Fibroblast of pulmonary artery (primary cell): ENCODE measurements at regions not wholly inside any gene's neighbourhood (a gene's known extent, or its start where the extent isn't known, plus 50 kb on each side); places are given as distances from the start of the nearest gene placed in this dataset.

Experiments used
- DNase-seq: peaks from one replicate; pipeline ENCODE4 v3.0.0-alpha.2; 2010; ENCODE audit warnings: low read depth
- H3K4me3 ChIP-seq: replicated peaks from 2 replicates; pipeline ENCODE4 v1.5.1; 2011; ENCODE audit warnings: low read depth, mild to moderate bottlenecking, control low read depth, low read length, moderate library complexity
- TF ChIP-seq, protein P1 (sequence below): IDR thresholded peaks from 2 replicates; pipeline ENCODE4 v1.5.1; 2011; ENCODE audit warnings: mild to moderate bottlenecking, control low read depth, low read length, inconsistent platforms; ENCODE audit errors: missing control alignments

DNA sequence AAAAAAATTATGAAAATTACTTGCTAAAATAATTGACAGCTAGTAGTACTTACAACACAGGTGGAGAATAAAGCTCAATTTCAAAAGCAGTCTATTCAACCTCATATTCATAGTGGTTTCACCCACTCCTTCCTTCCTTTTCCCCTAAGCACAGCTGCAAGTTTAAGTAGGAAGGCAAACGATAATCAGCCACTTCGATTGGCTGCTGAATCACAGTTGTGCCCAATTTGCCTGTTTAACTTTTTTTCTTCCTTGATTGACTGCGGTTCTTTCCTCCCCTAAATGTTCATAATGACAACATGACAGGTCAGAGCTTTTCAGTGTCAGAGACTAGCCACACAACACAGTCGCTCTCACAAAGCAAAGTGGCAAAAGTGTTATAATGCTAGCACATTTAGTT, 468.0 kb upstream of the GBE1 start:
- TF ChIP-seq, protein P1, sequence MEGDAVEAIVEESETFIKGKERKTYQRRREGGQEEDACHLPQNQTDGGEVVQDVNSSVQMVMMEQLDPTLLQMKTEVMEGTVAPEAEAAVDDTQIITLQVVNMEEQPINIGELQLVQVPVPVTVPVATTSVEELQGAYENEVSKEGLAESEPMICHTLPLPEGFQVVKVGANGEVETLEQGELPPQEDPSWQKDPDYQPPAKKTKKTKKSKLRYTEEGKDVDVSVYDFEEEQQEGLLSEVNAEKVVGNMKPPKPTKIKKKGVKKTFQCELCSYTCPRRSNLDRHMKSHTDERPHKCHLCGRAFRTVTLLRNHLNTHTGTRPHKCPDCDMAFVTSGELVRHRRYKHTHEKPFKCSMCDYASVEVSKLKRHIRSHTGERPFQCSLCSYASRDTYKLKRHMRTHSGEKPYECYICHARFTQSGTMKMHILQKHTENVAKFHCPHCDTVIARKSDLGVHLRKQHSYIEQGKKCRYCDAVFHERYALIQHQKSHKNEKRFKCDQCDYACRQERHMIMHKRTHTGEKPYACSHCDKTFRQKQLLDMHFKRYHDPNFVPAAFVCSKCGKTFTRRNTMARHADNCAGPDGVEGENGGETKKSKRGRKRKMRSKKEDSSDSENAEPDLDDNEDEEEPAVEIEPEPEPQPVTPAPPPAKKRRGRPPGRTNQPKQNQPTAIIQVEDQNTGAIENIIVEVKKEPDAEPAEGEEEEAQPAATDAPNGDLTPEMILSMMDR: no peak
- no peak overlapping the region for H3K4me3 ChIP-seq
- DNase-seq: no peak

DNA sequence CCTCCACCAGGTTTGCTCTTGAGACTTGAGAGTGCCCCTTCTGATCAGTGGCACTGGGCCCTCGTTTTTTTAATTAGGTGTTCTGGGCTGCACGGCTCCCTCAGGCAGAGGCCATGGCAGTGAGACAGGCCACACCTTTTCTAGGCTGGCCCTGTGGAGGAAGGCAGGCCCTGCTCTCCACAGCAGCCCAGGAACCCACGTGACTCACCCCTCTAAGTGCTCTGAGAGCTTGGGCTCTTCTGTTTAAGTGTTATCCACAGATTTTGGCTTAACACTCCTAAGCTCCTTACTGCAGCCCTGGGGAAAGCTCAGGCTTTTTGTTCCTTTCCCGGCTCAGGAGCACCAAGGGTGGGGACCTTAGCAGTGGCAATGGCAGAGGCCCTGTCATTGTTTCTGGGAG, 463.2 kb upstream of the GBE1 start:
- TF ChIP-seq, protein P1: no peak
- H3K4me3 ChIP-seq: no peak overlapping the region
- no peak for DNase-seq

DNA sequence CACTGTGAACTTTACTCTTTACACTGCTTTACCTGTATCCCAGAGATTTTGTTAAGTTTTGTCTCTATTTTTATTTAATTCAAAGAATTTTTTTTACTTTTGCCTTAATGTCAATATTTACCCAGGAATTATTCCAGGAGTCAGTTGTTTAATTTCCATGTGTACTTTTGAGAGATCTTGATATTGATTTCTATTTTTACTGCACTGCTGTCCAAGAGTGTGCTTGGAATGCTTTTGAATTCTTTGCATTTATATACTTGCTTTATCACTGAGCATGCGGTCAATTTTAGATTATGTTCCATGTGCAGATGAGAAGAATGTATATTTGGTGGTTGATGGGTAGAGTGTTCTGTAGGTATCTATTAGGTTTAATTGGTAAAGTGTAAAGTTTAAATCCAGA, 461.0 kb upstream of the GBE1 start:
- no peak overlapping the region for H3K4me3 ChIP-seq
- TF ChIP-seq, protein P1: no peak
- DNase-seq: no peak

DNA sequence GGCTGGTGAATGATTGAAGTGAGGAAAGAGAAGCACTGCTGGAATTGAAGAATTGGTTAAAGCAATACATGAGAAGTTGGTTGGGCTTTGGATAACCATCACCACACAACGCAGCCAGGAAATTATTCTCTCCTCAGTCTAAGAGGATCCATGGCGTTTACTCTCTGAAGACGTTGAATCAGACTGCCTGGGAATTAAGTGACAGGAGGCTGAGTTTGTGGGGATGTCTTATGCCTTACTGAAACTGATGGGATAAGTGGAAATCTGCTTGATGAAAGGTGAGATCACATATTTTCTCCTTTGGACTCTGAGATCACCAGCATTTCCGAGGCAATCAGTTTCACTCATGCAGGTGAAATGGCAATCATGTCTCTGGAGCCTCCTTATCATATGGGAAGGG, 456.1 kb upstream of the GBE1 start:
- TF ChIP-seq, protein P1: no peak
- no peak overlapping the region for H3K4me3 ChIP-seq
- no peak for DNase-seq

DNA sequence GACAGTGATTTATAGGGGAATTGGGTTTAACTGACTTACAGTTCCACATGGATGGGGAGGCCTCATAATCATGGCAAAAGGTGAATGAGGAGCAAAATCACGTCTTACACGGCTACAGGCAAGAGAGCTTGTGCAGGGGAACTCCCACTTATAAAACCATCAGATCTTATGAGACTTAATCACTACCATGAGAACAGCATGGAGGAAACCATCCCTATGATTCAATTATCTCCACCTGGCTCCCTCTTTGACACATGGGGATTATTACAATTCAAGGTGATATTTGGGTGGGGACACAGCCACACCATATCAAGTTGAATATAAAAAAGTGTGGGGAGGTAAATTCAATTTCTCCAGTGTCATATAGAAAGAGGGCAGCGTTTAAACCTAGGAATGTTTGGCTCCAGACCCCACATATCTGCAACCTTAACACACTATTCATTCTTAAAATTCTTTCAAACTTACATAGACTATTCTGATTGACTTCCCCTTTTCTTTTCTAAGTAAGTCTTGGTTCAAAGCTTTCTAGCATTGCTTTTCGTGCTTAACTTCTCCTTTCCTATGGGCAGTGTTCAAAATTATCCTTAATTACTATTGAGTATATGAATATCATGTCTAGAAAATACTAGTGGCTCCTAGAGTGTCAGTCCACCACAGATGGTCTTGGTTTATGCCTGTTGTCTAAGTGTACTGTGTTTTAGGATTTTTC, 446.7 kb upstream of the GBE1 start:
- no peak for DNase-seq
- TF ChIP-seq, protein P1: no peak
- no peak overlapping the region for H3K4me3 ChIP-seq

DNA sequence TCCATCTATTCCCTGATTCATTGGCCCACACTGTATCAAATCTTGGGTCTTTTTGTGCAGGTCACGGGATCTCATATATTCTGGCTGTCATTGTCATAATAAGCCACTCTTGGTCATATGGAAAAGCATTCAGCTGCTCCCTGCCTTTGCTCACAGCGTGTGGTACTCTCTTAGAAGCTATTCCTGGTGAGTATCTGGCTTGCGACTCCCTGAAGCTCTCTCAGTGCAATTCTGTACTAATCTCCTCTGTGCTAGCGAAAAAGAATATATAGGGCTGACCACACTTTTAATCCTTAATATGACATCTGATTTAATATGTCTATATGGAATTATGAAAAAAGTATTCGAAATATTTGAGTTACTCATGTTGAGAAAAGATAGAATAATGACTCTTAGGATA, 440.8 kb upstream of the GBE1 start:
- TF ChIP-seq, protein P1: no peak
- H3K4me3 ChIP-seq: no peak overlapping the region
- DNase-seq: no peak

DNA sequence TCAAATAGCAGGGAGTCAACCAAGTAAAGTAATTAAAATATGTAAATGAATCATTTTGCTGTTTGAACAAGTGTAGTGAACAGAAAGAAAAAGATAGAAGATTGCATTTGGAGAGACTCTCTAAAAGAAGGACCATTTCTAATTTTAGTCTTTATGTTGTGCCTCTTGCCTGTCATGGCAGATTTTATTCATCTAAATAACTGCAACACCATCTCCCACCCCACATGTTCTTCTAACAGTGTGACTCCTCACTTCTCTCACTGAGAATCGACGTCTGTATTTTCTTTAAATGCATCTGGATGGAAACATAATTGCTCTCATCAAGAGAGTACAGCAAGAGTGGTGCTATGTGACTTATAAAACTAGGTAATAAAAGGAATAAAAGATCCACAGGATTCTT, 439.9 kb upstream of the GBE1 start:
- no peak for DNase-seq
- TF ChIP-seq, protein P1: no peak
- no peak overlapping the region for H3K4me3 ChIP-seq
